ENCODE measurements at regions not wholly inside any gene's neighbourhood (a gene's known extent, or its start where the extent isn't known, plus 50 kb on each side); places are given as distances from the start of the nearest gene placed in this dataset.

DNA sequence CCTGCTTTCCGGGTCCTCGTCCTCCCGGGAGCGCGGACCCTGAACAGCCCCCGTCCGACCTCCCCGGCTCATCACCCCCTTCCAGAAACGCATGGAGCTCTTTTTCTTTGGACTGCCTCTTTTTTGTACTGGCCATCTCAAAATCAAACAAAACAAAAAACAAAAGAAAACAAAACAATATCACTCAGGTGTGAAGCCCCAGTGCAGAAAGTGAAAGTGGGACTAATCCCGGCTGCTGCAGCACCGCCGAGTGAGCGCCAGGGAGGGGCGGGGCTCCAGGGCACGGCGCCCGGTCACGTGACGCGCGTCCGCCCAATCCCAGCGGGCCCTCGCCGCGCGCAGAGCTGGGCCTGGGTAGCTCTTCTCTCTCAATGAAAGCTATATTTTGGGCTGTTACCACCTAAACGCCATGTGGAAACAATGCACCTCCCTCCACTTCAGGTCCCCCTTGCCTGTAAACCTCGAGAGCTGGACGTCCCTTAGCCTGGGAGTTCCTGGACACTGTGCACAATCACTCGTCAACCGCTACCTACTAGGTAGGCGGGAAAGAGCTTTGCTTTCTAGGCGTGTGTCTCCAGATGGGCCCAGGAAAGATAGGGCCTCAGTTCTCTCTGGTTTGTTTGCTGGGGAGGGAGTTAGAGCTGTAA lies 93.7 kb upstream of the PRDM1 start (continued):
- TF ChIP-seq, protein P1, sequence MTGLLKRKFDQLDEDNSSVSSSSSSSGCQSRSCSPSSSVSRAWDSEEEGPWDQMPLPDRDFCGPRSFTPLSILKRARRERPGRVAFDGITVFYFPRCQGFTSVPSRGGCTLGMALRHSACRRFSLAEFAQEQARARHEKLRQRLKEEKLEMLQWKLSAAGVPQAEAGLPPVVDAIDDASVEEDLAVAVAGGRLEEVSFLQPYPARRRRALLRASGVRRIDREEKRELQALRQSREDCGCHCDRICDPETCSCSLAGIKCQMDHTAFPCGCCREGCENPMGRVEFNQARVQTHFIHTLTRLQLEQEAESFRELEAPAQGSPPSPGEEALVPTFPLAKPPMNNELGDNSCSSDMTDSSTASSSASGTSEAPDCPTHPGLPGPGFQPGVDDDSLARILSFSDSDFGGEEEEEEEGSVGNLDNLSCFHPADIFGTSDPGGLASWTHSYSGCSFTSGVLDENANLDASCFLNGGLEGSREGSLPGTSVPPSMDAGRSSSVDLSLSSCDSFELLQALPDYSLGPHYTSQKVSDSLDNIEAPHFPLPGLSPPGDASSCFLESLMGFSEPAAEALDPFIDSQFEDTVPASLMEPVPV (CRISPR knock-in tag; IDR thresholded peaks at IDR 0.05) = no peak
- peak; percentile 53 for TF ChIP-seq ZNF883 (CRISPR knock-in tag; IDR thresholded peaks at IDR 0.05; ENCODE audit: not compliant biosample characterization)
- TF ChIP-seq ARID2 (CRISPR knock-in tag; IDR thresholded peaks at IDR 0.05; ENCODE audit: borderline replicate concordance) = no peak
- TF ChIP-seq ZMYM2 (CRISPR knock-in tag; IDR thresholded peaks at IDR 0.05) = no peak
- TF ChIP-seq, protein P2, sequence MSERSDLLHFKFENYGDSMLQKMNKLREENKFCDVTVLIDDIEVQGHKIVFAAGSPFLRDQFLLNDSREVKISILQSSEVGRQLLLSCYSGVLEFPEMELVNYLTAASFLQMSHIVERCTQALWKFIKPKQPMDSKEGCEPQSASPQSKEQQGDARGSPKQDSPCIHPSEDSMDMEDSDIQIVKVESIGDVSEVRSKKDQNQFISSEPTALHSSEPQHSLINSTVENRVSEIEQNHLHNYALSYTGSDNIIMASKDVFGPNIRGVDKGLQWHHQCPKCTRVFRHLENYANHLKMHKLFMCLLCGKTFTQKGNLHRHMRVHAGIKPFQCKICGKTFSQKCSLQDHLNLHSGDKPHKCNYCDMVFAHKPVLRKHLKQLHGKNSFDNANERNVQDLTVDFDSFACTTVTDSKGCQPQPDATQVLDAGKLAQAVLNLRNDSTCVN (CRISPR knock-in tag; IDR thresholded peaks at IDR 0.05; ENCODE audit: borderline replicate concordance) = no peak
- no peak for TF ChIP-seq KDM6A (CRISPR knock-in tag; IDR thresholded peaks at IDR 0.05; ENCODE audit: low read depth)
- TF ChIP-seq, protein P3, sequence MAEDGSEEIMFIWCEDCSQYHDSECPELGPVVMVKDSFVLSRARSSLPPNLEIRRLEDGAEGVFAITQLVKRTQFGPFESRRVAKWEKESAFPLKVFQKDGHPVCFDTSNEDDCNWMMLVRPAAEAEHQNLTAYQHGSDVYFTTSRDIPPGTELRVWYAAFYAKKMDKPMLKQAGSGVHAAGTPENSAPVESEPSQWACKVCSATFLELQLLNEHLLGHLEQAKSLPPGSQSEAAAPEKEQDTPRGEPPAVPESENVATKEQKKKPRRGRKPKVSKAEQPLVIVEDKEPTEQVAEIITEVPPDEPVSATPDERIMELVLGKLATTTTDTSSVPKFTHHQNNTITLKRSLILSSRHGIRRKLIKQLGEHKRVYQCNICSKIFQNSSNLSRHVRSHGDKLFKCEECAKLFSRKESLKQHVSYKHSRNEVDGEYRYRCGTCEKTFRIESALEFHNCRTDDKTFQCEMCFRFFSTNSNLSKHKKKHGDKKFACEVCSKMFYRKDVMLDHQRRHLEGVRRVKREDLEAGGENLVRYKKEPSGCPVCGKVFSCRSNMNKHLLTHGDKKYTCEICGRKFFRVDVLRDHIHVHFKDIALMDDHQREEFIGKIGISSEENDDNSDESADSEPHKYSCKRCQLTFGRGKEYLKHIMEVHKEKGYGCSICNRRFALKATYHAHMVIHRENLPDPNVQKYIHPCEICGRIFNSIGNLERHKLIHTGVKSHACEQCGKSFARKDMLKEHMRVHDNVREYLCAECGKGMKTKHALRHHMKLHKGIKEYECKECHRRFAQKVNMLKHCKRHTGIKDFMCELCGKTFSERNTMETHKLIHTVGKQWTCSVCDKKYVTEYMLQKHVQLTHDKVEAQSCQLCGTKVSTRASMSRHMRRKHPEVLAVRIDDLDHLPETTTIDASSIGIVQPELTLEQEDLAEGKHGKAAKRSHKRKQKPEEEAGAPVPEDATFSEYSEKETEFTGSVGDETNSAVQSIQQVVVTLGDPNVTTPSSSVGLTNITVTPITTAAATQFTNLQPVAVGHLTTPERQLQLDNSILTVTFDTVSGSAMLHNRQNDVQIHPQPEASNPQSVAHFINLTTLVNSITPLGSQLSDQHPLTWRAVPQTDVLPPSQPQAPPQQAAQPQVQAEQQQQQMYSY (CRISPR knock-in tag; IDR thresholded peaks at IDR 0.05) = no peak
- TF ChIP-seq SOX13 (IDR thresholded peaks at IDR 0.05) = no peak
- TF ChIP-seq SOX13 (CRISPR knock-in tag; conservative IDR thresholded peaks at IDR 0.05 in 1 of 2, IDR thresholded peaks at IDR 0.05 in 1 of 2) = no peak
- TF ChIP-seq, protein P4, sequence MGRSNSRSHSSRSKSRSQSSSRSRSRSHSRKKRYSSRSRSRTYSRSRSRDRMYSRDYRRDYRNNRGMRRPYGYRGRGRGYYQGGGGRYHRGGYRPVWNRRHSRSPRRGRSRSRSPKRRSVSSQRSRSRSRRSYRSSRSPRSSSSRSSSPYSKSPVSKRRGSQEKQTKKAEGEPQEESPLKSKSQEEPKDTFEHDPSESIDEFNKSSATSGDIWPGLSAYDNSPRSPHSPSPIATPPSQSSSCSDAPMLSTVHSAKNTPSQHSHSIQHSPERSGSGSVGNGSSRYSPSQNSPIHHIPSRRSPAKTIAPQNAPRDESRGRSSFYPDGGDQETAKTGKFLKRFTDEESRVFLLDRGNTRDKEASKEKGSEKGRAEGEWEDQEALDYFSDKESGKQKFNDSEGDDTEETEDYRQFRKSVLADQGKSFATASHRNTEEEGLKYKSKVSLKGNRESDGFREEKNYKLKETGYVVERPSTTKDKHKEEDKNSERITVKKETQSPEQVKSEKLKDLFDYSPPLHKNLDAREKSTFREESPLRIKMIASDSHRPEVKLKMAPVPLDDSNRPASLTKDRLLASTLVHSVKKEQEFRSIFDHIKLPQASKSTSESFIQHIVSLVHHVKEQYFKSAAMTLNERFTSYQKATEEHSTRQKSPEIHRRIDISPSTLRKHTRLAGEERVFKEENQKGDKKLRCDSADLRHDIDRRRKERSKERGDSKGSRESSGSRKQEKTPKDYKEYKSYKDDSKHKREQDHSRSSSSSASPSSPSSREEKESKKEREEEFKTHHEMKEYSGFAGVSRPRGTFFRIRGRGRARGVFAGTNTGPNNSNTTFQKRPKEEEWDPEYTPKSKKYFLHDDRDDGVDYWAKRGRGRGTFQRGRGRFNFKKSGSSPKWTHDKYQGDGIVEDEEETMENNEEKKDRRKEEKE (IDR thresholded peaks at IDR 0.05) = no peak
- no peak for TF ChIP-seq TEAD2 (CRISPR knock-in tag; IDR thresholded peaks at IDR 0.05)
- TF ChIP-seq HOXA5 (CRISPR knock-in tag; IDR thresholded peaks at IDR 0.05) = 0 out of 2 replicates have a peak, but pooled peaks have one; percentile 44
- peak; percentile 63; the same call in 1 of the 2 replicates for TF ChIP-seq KDM2A (CRISPR knock-in tag; IDR thresholded peaks at IDR 0.05; ENCODE audit: borderline replicate concordance, low read depth)
- TF ChIP-seq EEA1 (CRISPR knock-in tag; IDR thresholded peaks at IDR 0.05; ENCODE audit: borderline replicate concordance) = no peak
- no peak for TF ChIP-seq ZNF766 (CRISPR knock-in tag; IDR thresholded peaks at IDR 0.05; ENCODE audit: borderline replicate concordance)
- TF ChIP-seq, protein P5, sequence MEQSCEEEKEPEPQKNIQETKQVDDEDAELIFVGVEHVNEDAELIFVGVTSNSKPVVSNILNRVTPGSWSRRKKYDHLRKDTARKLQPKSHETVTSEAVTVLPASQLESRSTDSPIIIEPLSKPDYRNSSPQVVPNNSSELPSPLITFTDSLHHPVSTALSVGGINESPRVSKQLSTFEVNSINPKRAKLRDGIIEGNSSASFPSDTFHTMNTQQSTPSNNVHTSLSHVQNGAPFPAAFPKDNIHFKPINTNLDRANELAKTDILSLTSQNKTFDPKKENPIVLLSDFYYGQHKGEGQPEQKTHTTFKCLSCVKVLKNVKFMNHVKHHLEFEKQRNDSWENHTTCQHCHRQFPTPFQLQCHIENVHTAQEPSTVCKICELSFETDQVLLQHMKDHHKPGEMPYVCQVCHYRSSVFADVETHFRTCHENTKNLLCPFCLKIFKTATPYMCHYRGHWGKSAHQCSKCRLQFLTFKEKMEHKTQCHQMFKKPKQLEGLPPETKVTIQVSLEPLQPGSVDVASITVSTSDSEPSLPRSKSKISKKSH (CRISPR knock-in tag; IDR thresholded peaks at IDR 0.05; ENCODE audit: borderline replicate concordance) = peak; percentile 35; the same call in 1 of the 2 replicates
- TF ChIP-seq ADNP (CRISPR knock-in tag; IDR thresholded peaks at IDR 0.05) = no peak
- no peak for TF ChIP-seq NFE2L1 (CRISPR knock-in tag; IDR thresholded peaks at IDR 0.05; ENCODE audit: borderline replicate concordance)
- TF ChIP-seq BRD4 (CRISPR knock-in tag; IDR thresholded peaks at IDR 0.05) = no peak
